ENCODE measurements at regions not wholly inside any gene's neighbourhood (a gene's known extent, or its start where the extent isn't known, plus 50 kb on each side); places are given as distances from the start of the nearest gene placed in this dataset.

- no peak overlapping the region for H3K9ac ChIP-seq (ENCODE audit: low read length)
- H3K79me1 ChIP-seq (replicated peaks; ENCODE audit: low read length, poor library complexity, severe bottlenecking), result no peaks in the 10 kb centered on the region
- no peak overlapping the region for H2BK12ac ChIP-seq (ENCODE audit: low read length in 2 of 2)
- H3K4me1 ChIP-seq (ENCODE audit: control insufficient read depth, insufficient read depth, low read depth, low read length), result no peaks in the 10 kb centered on the region
- no peak overlapping the region for H3K4ac ChIP-seq (ENCODE audit: low read depth in 1 of 2, low read length in 2 of 2)
- no peak overlapping the region for H3K27ac ChIP-seq (ENCODE audit: low read length, poor library complexity, severe bottlenecking)
- H2BK120ac ChIP-seq (ENCODE audit: low read depth, low read length), result no peak overlapping the region
- H2AFZ ChIP-seq (ENCODE audit: low read depth, low read length), result no peak overlapping the region
- no peak overlapping the region for H2BK15ac ChIP-seq (ENCODE audit: low read depth, poor library complexity, severe bottlenecking)
- no peak overlapping the region for H4K91ac ChIP-seq (ENCODE audit: low read length)
- H3K23ac ChIP-seq (ENCODE audit: low read length in 2 of 2), result no peak overlapping the region
- H3K4me2 ChIP-seq (ENCODE audit: low read length, poor library complexity, severe bottlenecking), result no peak overlapping the region
- no peak overlapping the region for H2AK5ac ChIP-seq (ENCODE audit: low read length, severe bottlenecking)
- H4K8ac ChIP-seq (ENCODE audit: low read length), result no peak overlapping the region
- no peaks in the 10 kb centered on the region for H3K9me3 ChIP-seq (ENCODE audit: control insufficient read depth, low read length)
- H3K36me3 ChIP-seq (ENCODE audit: control insufficient read depth in 1 of 2, insufficient read depth in 2 of 2, low read depth in 1 of 2, low read length in 2 of 2), result no peaks in the 10 kb centered on the region
- DNase-seq, result no peak
- no peak overlapping the region for H2BK5ac ChIP-seq (ENCODE audit: low read depth, low read length, poor library complexity, severe bottlenecking)
- 81% methylated on average over 23 of the region's 23 CpGs for WGBS
- H3K14ac ChIP-seq (ENCODE audit: low read length in 2 of 2), result no peak overlapping the region
- no peak overlapping the region for H3K4me3 ChIP-seq (ENCODE audit: insufficient read depth in 1 of 2, low read depth in 1 of 2, low read length in 2 of 2)
- no peak overlapping the region for H3K18ac ChIP-seq (ENCODE audit: low read depth in 1 of 2, low read length in 2 of 2)
- H3K27me3 ChIP-seq (ENCODE audit: control insufficient read depth in 1 of 2, insufficient read depth in 1 of 2, low read length in 2 of 2), result peaks cover 0 to 15% of the 10 kb centered on the region in 2 experiments
Observed at GRCh38 chr14:101402936-101403660, 158.2 kb upstream of the DIO3 start.

- Histone ChIP-seq H3K9me3 (ENCODE audit: control insufficient read depth, low read length) (no peaks in the 10 kb centered on the region), H3K4me3 (ENCODE audit: insufficient read depth in 1 of 2, low read depth in 1 of 2, low read length in 2 of 2) (no peak overlapping the region), H2AK5ac (ENCODE audit: low read length, severe bottlenecking) (no peak overlapping the region), H2BK12ac (ENCODE audit: low read length in 2 of 2) (no peak overlapping the region), H3K23ac (ENCODE audit: low read length in 2 of 2) (no peak overlapping the region), H2BK5ac (ENCODE audit: low read depth, low read length, poor library complexity, severe bottlenecking) (no peak overlapping the region), H2AFZ (ENCODE audit: low read depth, low read length) (no peak overlapping the region), H3K14ac (ENCODE audit: low read length in 2 of 2) (no peak overlapping the region), H4K91ac (ENCODE audit: low read length) (no peak overlapping the region), H3K4me1 (ENCODE audit: control insufficient read depth, insufficient read depth, low read depth, low read length) (no peaks in the 10 kb centered on the region), H2BK15ac (ENCODE audit: low read depth, poor library complexity, severe bottlenecking) (no peak overlapping the region), H3K27ac (ENCODE audit: low read length, poor library complexity, severe bottlenecking) (no peak overlapping the region), H3K79me1 (replicated peaks; ENCODE audit: low read length, poor library complexity, severe bottlenecking) (no peaks in the 10 kb centered on the region), H3K27me3 (ENCODE audit: control insufficient read depth in 1 of 2, insufficient read depth in 1 of 2, low read length in 2 of 2) (peaks cover 0 to 15% of the 10 kb centered on the region in 2 experiments), H3K9ac (ENCODE audit: low read length) (no peak overlapping the region), H4K8ac (ENCODE audit: low read length) (no peak overlapping the region), H3K36me3 (ENCODE audit: control insufficient read depth in 1 of 2, insufficient read depth in 2 of 2, low read depth in 1 of 2, low read length in 2 of 2) (no peaks in the 10 kb centered on the region), H3K4ac (ENCODE audit: low read depth in 1 of 2, low read length in 2 of 2) (no peak overlapping the region), H2BK120ac (ENCODE audit: low read depth, low read length) (no peak overlapping the region), H3K4me2 (ENCODE audit: low read length, poor library complexity, severe bottlenecking) (no peak overlapping the region), H3K18ac (ENCODE audit: low read depth in 1 of 2, low read length in 2 of 2) (no peak overlapping the region)
- WGBS, result 45% methylated on average over 10 of the region's 11 CpGs
- no peak for DNase-seq
Observed at GRCh38 chr14:101404426-101405170, 156.7 kb upstream of the DIO3 start.

DNA sequence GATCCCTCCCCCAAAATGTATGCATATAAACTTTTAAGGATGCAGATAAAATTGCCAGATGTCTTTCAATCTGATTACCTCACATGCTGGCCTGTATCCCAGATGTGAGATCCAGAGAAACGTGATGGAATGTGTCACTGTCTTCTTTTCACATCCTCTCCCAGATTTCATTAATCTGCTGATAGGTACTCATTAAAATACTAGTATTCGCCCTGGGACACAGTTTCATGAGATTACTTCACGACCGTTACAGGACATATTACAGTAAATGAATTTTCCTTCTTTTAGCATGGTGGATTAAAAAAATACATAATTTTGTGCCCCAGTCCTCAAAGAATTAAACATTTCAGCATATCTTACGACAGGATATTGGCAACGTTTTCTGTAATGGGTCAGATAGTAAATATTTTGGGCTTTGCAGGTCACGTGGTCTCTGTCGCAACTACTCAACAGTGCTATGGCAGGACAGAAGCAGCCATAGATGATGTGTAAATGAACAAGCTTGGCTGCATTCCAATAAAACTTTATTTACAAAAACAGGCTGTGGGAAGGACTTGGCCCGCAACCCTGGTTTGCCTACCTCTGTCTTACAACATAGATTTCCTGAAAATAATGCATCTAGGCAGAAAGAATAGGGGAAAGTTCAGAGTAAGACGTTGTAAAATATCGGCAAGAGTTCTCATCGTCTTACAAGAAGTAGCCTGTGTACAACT lies 156.0 kb upstream of the DIO3 start:
- Histone ChIP-seq H2BK120ac (ENCODE audit: low read depth, low read length) (no peak overlapping the region), H4K8ac (ENCODE audit: low read length) (no peak overlapping the region), H3K4me1 (ENCODE audit: control insufficient read depth, insufficient read depth, low read depth, low read length) (no peaks in the 10 kb centered on the region), H3K14ac (ENCODE audit: low read length in 2 of 2) (no peak overlapping the region), H3K23ac (ENCODE audit: low read length in 2 of 2) (no peak overlapping the region), H2BK12ac (ENCODE audit: low read length in 2 of 2) (no peak overlapping the region), H4K91ac (ENCODE audit: low read length) (no peak overlapping the region), H3K27me3 (ENCODE audit: control insufficient read depth in 1 of 2, insufficient read depth in 1 of 2, low read length in 2 of 2) (peaks cover 0 to 9% of the 10 kb centered on the region in 2 experiments), H2BK15ac (ENCODE audit: low read depth, poor library complexity, severe bottlenecking) (no peak overlapping the region), H3K27ac (ENCODE audit: low read length, poor library complexity, severe bottlenecking) (no peak overlapping the region), H3K79me1 (replicated peaks; ENCODE audit: low read length, poor library complexity, severe bottlenecking) (no peaks in the 10 kb centered on the region), H3K4me3 (ENCODE audit: insufficient read depth in 1 of 2, low read depth in 1 of 2, low read length in 2 of 2) (peak overlapping the region in 1 of 2 experiments; percentile 48), H3K4me2 (ENCODE audit: low read length, poor library complexity, severe bottlenecking) (no peak overlapping the region), H3K4ac (ENCODE audit: low read depth in 1 of 2, low read length in 2 of 2) (no peak overlapping the region), H2AK5ac (ENCODE audit: low read length, severe bottlenecking) (no peak overlapping the region), H2AFZ (ENCODE audit: low read depth, low read length) (no peak overlapping the region), H3K18ac (ENCODE audit: low read depth in 1 of 2, low read length in 2 of 2) (no peak overlapping the region), H3K9me3 (ENCODE audit: control insufficient read depth, low read length) (no peaks in the 10 kb centered on the region), H2BK5ac (ENCODE audit: low read depth, low read length, poor library complexity, severe bottlenecking) (no peak overlapping the region), H3K36me3 (ENCODE audit: control insufficient read depth in 1 of 2, insufficient read depth in 2 of 2, low read depth in 1 of 2, low read length in 2 of 2) (no peaks in the 10 kb centered on the region), H3K9ac (ENCODE audit: low read length) (peak overlapping the region; percentile 6)
- WGBS, result 83% methylated on average over 9 of the region's 12 CpGs
- no peak for DNase-seq

- no peak overlapping the region for H2BK12ac ChIP-seq (ENCODE audit: low read length in 2 of 2)
- no peak overlapping the region for H2BK5ac ChIP-seq (ENCODE audit: low read depth, low read length, poor library complexity, severe bottlenecking)
- no peak overlapping the region for H3K14ac ChIP-seq (ENCODE audit: low read length in 2 of 2)
- no peak overlapping the region for H4K91ac ChIP-seq (ENCODE audit: low read length)
- no peaks in the 10 kb centered on the region for H3K9me3 ChIP-seq (ENCODE audit: control insufficient read depth, low read length)
- no peaks in the 10 kb centered on the region for H3K4me1 ChIP-seq (ENCODE audit: control insufficient read depth, insufficient read depth, low read depth, low read length)
- H3K4ac ChIP-seq (ENCODE audit: low read depth in 1 of 2, low read length in 2 of 2), result no peak overlapping the region
- H3K36me3 ChIP-seq (ENCODE audit: control insufficient read depth in 1 of 2, insufficient read depth in 2 of 2, low read depth in 1 of 2, low read length in 2 of 2), result no peaks in the 10 kb centered on the region
- no peak overlapping the region for H3K18ac ChIP-seq (ENCODE audit: low read depth in 1 of 2, low read length in 2 of 2)
- H3K23ac ChIP-seq (ENCODE audit: low read length in 2 of 2), result no peak overlapping the region
- H3K27me3 ChIP-seq (ENCODE audit: control insufficient read depth in 1 of 2, insufficient read depth in 1 of 2, low read length in 2 of 2), result peaks cover 0 to 22% of the 10 kb centered on the region in 2 experiments
- H2AFZ ChIP-seq (ENCODE audit: low read depth, low read length), result no peak overlapping the region
- WGBS, result 82% methylated on average over 7 of the region's 7 CpGs
- H2BK120ac ChIP-seq (ENCODE audit: low read depth, low read length), result no peak overlapping the region
- H3K4me3 ChIP-seq (ENCODE audit: insufficient read depth in 1 of 2, low read depth in 1 of 2, low read length in 2 of 2), result no peak overlapping the region
- H3K79me1 ChIP-seq (replicated peaks; ENCODE audit: low read length, poor library complexity, severe bottlenecking), result no peaks in the 10 kb centered on the region
- no peak overlapping the region for H3K4me2 ChIP-seq (ENCODE audit: low read length, poor library complexity, severe bottlenecking)
- no peak overlapping the region for H2AK5ac ChIP-seq (ENCODE audit: low read length, severe bottlenecking)
- DNase-seq, result no peak
- no peak overlapping the region for H4K8ac ChIP-seq (ENCODE audit: low read length)
- no peak overlapping the region for H3K9ac ChIP-seq (ENCODE audit: low read length)
- no peak overlapping the region for H2BK15ac ChIP-seq (ENCODE audit: low read depth, poor library complexity, severe bottlenecking)
- no peak overlapping the region for H3K27ac ChIP-seq (ENCODE audit: low read length, poor library complexity, severe bottlenecking)
Observed at GRCh38 chr14:101406921-101407320, 154.4 kb upstream of the DIO3 start.
